Osteoblast (primary cell): ENCODE measurements at regions not wholly inside any gene's neighbourhood (a gene's known extent, or its start where the extent isn't known, plus 50 kb on each side); places are given as distances from the start of the nearest gene placed in this dataset.

ENCODE experiments used
- DNase-seq: peaks from one replicate; pipeline ENCODE4 v3.0.0; 2011; ENCODE audit warnings: low spot score, mixed read lengths; ENCODE audit not compliant: insufficient read length; ENCODE audit errors: missing footprints
- H2AFZ ChIP-seq: 2 replicates; pipeline ENCODE4 v1.6.0; 2011; ENCODE audit warnings: mild to moderate bottlenecking, low read length
- H3K27ac ChIP-seq: 2 replicates; pipeline ENCODE4 v1.5.1; 2011; ENCODE audit warnings: mild to moderate bottlenecking, low read depth, low read length, moderate library complexity
- H3K27me3 ChIP-seq: 2 replicates; pipeline ENCODE4 v1.6.0; 2012; ENCODE audit warnings: mild to moderate bottlenecking, control low read depth, inconsistent platforms, low read length, moderate library complexity; ENCODE audit not compliant: insufficient read depth
- H3K36me3 ChIP-seq: 2 replicates; pipeline ENCODE4 v1.5.1; 2011; ENCODE audit warnings: mild to moderate bottlenecking, low read length, control low read depth, moderate library complexity; ENCODE audit not compliant: insufficient read depth
- H3K4me1 ChIP-seq: 2 replicates; pipeline ENCODE4 v1.5.1; 2011; ENCODE audit warnings: mild to moderate bottlenecking, low read length, control low read depth, moderate library complexity; ENCODE audit not compliant: insufficient read depth
- H3K4me2 ChIP-seq: 2 replicates; pipeline ENCODE4 v1.6.0; 2011; ENCODE audit warnings: mild to moderate bottlenecking, low read length; ENCODE audit not compliant: insufficient read depth
- H3K4me3 ChIP-seq: fragments of 200-600 bp; sonication (generic); 3 replicates; pipeline ENCODE4 v1.5.1; 2012; ENCODE audit warnings: mild to moderate bottlenecking, low read length, inconsistent platforms; ENCODE audit not compliant: insufficient read depth
- H3K79me2 ChIP-seq: 2 replicates; pipeline ENCODE4 v1.6.0; 2012; ENCODE audit warnings: mild to moderate bottlenecking, low read length, control low read depth, inconsistent platforms; ENCODE audit not compliant: insufficient read depth
- H3K9me3 ChIP-seq: 2 replicates; pipeline ENCODE4 v1.5.1; 2011; ENCODE audit warnings: low read depth, low read length, control low read depth
- H4K20me1 ChIP-seq: 2 replicates; pipeline ENCODE4 v1.6.0; 2012; ENCODE audit warnings: mild to moderate bottlenecking, low read length, control low read depth; ENCODE audit not compliant: insufficient read depth
- CTCF ChIP-seq: IDR thresholded peaks from 2 replicates; pipeline ENCODE4 v1.5.1; 2011; ENCODE audit warnings: mild to moderate bottlenecking, low read depth, low read length, moderate library complexity; ENCODE audit errors: extremely low read depth

- H3K4me2 ChIP-seq, result no peak overlapping the region
- no peak overlapping the region for H3K27ac ChIP-seq
- no peaks in the 10 kb centered on the region for H4K20me1 ChIP-seq
- no peaks in the 10 kb centered on the region for H3K79me2 ChIP-seq
- no peak for TF ChIP-seq CTCF
- H3K9me3 ChIP-seq, result no peaks in the 10 kb centered on the region
- peak; percentile 75 for DNase-seq
- peaks cover 24% of the 10 kb centered on the region for H3K27me3 ChIP-seq
- no peaks in the 10 kb centered on the region for H3K36me3 ChIP-seq
- no peaks in the 10 kb centered on the region for H3K4me1 ChIP-seq
- no peak overlapping the region for H2AFZ ChIP-seq
- no peak overlapping the region for H3K4me3 ChIP-seq
Measured at GRCh38 chr7:376306-377079, 86.5 kb downstream of the FOXL3 start.

- Histone ChIP-seq H3K4me3 (no peak overlapping the region), H3K4me2 (no peak overlapping the region), H3K27me3 (peaks cover 32% of the 10 kb centered on the region), H2AFZ (no peak overlapping the region), H3K27ac (no peak overlapping the region), H3K79me2 (no peaks in the 10 kb centered on the region), H3K36me3 (no peaks in the 10 kb centered on the region), H4K20me1 (no peaks in the 10 kb centered on the region), H3K9me3 (no peaks in the 10 kb centered on the region), H3K4me1 (no peaks in the 10 kb centered on the region)
- TF ChIP-seq CTCF, result no peak
- peak; percentile 69 for DNase-seq
Measured at GRCh38 chr7:377080-378040, 87.4 kb downstream of the FOXL3 start.

- Histone ChIP-seq H3K79me2 (no peaks in the 10 kb centered on the region), H3K27me3 (peaks cover 39% of the 10 kb centered on the region), H3K9me3 (no peaks in the 10 kb centered on the region), H3K36me3 (no peaks in the 10 kb centered on the region), H4K20me1 (no peaks in the 10 kb centered on the region), H3K4me3 (no peak overlapping the region), H2AFZ (no peak overlapping the region), H3K4me2 (no peak overlapping the region), H3K4me1 (no peaks in the 10 kb centered on the region), H3K27ac (no peak overlapping the region)
- no peak for TF ChIP-seq CTCF
- no peak for DNase-seq
Measured at GRCh38 chr7:378041-378420, 88.1 kb downstream of the FOXL3 start.
